Pons (tissue), 1 donor: ENCODE measurements at regions not wholly inside any gene's neighbourhood (a gene's known extent, or its start where the extent isn't known, plus 50 kb on each side); places are given as distances from the start of the nearest gene placed in this dataset.

ENCODE experiments used
- DNase-seq: peaks from one replicate; pipeline ENCODE4 v3.0.0-alpha.2; 2016; ENCODE audit warnings: low spot score

DNA sequence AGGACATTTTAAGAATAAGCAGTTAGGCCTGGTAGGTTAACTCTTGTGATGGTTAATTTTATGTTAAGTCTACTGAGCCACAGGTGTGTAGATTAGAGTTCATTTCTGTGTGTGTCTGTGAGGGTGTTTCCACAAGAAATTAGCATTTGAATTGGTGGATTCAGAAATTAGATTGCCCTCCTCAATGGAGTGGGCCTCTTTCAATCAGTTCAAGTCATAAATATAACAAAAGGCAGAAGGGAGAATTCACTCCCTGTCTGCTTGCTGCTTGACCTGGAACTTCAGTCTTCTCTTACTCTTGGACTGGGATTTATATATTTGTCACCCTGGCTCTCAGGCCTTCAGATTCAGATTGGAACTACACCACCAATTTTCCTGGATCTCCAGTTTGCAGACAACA lies 55.3 kb upstream of the POM121L12 start:
- DNase-seq = no peak

DNA sequence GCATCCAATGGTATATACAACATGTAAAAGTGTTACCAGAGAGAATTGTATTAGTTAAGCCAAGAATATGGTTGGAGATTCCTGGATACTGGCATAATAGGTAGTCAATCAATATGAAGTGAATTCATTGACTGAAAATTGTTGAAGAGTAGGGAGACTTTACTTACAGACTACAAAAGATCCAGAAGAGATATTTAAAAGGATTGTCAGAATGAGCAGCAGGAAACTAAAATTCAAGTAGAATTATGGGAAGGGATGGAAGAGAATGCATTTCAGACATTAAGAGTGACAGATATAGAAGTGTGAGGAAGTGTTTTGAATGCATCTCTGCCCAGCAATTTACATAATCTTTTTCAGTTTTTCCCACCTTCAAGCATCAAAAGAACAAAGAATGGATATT lies 62.3 kb upstream of the POM121L12 start:
- DNase-seq = no peak

DNA sequence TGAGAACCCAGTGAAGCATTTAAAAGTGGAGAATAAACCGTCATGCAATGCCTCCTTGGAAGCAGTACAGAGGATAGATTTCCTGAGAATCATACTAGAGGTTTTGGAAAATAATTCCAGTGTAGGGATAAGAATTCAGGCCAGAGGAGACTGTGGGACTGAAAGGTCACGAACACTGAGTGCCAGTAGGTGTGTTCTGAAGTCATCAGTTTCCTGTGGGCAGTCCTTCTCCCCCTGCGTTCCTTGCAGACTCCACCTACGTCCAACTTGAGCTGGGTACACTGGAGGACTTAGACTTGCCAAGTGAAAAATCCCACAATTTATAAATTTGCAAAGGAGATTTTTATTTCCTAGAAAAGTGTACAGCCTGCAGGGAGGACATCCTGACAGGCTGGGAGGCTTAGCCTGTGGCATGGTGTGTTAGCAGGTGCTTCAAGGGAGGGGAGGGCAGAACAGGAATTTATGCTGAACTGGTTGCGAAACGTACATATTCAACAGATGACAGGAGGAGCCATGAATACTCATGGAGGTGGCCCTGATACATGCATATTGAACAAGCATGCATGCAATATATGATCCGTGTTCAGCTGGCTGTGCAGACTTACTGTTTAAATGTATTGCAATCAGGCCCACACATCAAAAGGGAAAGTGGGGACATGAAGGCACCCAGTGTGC lies 72.9 kb upstream of the POM121L12 start:
- DNase-seq = no peak

DNA sequence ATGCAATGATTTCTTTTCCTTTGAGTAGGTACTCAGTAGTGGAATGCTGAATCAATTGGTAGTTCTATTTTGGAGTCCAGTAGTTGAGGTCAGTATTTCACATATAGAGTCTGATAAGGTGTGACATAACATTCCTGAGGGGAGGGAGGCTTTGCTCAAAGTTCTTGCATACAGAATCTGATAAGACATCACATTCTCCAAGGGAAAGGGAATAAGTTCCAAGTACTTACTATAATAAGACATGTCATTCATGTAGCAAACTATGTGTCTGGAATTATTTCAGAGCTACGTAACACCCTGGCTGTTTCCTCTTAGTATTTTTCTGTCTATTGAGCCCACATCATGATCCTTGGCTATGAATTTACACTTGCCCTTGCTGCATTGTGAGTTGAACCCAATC lies 74.3 kb upstream of the POM121L12 start:
- DNase-seq = no peak

DNA sequence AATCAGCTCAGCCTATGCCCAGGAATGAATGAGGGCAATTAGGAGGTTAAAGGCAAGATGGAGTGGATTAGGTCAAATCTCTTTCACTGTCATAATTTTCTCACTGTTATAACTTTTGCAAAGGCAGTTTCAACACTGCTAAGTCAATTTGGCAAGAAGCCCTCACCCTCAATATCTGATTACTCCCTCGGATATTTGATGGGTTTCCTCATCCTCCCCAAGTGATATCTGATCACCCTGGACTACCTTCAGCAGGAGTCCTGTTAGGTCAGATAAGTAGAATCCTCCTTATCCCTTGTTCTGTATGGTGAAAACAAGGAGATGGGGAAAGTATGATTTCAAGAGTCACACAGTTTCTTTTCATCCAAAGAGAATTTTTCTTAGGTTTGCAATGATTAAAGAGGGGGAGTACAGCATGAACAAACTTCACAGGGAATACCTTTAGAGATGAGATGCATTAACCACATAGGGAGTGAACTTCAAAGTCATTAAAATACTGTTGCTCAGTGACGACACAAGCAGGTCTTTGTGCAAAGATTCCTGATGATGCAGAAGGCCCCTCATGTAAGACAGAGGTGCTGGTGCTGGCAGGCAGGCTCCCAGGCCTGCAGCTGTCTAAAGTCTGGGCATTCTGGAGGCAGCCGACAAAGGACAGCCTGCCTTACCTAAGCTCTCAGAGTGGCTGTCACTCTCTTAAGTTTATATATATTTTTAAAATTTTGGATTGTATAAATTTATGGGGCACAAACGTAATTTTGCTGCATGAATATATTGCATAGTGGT lies 75.4 kb upstream of the POM121L12 start:
- no peak for DNase-seq

DNA sequence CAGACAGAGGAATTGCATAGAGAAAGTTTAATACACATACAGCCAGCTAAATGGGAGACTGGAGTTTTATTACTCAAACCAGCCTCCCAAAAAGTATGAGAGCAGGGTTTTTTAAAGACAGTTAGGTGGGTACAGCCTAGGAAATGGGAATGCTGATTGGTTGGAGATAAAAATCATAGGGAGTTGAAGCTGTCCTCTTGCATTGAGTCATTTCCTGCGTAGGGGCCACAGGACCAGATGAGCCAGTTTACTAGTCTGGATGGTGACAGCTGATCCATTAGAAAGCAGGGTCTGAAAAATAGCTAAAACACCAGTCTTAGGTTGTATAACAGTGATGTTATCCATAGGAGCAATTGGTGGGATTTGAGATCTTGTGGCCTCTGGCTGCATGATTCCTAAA lies 76.1 kb upstream of the POM121L12 start:
- no peak for DNase-seq

DNA sequence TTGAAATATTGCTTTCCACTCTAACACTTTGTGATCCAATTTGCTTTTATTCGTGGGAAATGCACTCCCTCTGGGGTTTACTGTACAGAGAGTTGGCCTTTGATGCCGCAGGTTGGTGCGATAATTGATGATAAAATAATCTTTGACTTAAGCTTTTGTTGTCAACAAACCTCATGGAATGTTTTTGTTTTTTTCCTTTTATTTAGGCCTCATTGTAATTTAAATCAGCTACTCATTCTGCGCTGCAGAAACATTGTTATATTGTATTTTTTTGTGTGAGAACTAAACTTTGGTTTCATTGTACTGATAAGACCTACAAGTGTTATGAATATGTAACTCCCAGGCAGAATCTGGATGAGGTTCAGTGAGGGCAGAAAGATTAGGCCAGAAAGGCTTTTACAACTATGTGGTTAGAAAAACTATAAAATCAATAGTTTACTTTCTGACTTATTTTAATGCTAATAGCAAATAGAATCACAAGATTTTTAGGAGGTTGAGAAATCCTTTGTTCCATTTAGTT lies 76.8 kb upstream of the POM121L12 start:
- no peak for DNase-seq

DNA sequence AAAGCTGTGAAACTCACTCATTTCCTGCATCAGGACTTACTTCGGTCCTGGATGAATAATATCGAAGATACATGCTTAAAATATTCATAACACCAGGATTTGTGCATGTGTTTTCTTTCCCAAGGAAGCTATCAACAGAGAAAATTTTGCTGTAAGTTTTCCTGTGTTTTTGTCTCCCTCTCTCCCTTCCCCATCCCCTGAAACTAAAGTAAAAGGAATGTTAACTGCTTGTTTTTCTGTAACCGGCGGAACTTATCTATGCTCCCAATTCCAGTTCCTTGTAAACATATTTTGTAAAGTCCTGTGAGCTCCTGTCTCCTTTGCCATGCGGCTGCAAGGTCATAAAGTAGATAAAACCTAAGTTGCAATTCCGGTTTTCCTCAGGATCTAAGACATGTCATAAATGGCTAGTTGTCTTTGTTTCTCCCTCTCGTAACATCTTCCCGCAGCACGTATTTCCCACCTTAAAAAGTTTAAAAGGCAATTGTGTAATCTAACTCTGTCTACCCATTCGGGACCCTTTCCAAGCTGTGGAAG lies 79.0 kb upstream of the POM121L12 start:
- DNase-seq = no peak

DNA sequence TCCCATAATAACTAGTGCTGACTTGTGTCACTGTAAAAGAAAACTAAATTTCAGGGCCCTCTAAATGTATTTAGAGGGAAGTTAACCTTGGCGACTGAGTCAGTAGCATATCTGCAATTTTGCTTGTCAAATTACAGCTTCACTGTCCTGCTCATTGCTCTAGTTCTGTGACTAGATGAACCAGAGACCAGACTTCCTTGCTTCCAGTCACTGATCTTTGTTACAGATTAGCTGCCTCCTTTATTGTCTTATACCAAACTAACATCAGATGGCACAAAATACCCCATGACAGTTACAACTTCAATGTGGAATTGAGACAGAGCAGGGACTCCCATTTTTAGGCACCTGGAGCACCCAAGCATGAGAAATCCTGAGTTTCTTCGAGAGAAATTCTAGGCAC lies 79.9 kb upstream of the POM121L12 start:
- DNase-seq = no peak

DNA sequence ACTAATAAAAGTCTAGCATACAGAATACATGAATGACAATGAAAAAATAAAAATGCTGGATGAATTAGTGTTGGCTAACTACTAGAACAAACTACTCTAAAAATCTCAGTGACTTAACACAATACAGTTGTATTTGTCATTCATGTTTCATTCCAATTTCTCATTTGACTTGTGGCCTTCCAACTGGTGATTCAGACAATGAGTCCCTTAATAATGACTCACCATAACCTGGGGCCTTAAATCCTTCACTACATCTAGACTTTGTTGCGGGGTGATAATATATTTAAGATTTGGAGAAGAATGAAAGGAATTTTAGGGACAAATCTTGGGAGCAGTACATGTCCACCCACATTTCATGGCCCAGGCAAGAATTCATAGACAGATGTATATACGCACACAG lies 90.5 kb upstream of the POM121L12 start:
- DNase-seq = no peak

DNA sequence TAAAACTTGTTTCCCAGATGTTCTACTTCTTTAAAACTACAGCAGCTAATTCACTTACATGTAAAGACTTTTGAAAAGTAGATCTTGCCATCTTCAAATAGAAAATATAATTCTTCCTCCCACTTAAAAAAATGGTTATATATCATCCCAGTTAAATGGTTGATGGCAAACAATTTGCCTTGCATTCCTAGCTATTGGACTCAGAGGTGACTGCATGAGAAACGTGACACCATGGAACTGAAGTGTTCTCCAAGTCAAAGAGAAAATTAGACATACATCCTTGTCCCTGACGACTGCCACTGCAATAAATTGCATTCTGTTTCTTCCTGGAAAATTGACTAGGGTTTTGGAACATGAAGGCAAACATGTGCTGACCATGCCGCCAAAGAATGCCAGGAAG lies 95.0 kb upstream of the POM121L12 start:
- no peak for DNase-seq

DNA sequence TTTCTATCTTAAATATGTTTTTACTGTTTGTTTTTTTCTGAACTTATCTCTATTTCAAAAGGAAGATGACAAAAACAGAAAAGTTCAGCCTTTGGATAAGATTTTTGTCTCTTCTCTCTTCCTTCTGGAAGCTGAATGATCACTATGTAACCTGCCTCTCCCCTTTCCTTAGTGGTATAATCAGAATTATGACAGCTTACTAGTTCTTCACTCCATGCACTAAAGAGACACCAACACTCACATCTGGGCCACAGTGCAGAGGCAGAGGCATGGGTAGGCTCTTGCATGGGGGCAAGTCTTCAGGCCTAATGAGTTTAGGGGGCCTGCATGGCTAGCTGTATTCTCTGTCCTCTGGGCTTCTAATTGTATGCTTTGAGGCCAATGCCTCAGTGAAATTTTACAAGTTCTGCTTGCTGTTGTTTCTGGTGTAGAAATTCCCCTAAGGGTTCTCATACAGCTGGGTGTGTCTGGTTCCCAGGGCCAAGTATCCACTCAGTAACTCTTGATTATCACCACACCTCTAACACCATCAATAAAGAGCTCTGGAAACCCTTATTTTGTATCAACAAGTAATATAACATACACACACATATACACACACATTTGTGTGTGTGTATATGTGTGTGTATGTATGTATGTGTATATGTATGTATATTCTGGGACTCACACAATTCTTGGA lies 96.8 kb upstream of the POM121L12 start:
- DNase-seq = no peak

DNA sequence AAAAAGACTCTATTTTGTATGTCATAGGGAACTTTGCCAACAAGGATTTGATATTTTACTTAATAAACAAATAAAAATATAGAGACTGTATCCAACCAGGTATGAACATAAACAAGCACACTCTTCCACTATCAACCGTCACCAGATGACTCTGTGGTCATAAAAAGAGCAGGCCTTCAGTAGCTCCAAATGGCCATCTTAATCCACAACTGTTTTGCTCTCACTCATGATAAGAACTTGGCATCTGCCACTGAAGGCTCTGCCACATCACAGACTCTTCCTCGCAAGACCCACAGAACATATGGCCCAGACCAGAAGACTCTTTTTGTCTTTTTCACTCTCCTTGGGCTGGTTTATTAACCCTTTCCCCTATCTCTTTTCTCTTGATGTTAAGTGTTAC lies 98.7 kb upstream of the POM121L12 start:
- DNase-seq = no peak

DNA sequence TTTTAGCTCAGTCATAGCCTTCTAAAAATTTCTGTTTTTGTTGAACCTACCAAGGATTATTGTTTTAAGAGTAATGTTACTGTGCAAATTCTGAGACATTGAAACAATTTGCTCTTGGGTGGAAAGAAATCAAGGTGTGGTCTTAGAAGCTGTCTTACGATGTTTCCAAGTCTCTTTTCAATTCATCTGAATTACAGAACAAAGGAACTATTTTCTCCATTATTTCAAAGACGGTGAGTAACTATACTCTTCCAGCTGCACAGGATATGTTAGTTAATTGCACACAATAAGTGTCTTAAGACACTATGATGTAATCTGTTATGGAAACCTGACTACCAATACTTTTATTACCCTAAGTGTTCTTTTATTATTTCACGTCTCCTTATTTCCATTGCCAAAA lies 106.8 kb upstream of the POM121L12 start:
- no peak for DNase-seq

DNA sequence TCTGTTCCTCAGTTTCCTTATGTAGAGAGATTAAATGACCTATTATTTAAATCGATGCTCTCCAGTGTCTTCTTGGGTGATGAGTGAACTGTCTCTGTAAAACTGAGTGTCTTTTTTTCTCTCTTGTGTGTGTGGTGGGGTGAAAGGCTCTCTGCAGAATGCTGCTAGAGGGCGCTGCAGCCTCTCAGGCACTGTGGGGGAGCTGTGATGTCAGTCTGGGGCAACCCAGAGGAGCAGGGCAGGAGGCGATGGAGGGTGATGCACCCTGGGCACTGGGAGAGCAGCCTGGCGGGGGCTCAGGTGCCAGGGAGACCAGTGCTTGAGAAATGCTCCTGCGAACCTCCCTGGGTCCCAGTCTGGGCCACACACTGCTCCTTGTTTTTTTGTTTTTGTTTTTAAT lies 110.1 kb upstream of the POM121L12 start:
- DNase-seq = no peak

DNA sequence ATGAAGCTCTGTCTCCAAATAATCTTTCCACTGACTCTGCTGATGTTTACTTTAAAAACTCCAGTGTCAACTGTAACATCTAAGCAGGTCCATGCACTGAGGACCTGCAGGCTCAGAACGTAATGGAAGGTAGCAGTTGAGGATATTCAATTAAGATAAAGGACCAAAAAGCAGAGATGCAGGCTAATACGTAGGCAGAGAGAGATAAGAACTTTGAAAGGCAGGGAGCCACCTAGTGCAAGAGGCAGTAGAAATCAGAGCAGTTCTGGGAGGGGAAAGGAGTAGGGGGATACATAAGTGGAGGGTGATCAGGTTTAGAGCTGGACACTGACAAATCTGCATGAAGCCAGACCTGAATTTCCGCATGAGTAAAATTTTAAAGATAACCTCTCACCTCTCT lies 114.5 kb upstream of the POM121L12 start:
- DNase-seq = no peak

DNA sequence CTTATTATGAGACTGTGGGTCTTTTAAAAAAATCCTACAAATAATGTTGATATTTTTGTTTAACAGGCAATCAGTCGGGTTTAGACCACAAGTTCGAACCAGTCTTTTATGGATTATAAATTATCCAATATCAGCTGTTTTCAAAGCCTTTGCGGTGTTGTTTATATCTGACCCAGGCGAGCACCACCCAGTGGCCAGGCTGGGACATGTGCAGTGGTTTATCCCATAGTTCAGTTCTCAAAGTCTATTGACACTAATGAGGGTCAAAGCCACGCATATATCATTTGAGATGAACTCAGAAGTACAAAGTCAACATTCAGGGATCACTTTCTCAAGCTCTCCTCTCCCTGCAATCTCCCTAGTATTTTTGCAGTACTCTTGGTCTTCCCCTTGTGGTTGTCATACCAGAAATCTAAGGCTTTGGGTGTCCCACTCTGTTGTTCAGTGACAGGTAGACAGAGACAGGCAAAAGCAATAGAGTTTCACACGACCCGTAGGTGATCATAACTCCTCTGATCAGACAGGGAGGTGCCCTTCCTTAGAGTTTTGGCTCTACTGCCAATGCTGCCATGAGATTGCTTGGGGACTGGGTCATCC lies 117.4 kb upstream of the POM121L12 start:
- DNase-seq = no peak

DNA sequence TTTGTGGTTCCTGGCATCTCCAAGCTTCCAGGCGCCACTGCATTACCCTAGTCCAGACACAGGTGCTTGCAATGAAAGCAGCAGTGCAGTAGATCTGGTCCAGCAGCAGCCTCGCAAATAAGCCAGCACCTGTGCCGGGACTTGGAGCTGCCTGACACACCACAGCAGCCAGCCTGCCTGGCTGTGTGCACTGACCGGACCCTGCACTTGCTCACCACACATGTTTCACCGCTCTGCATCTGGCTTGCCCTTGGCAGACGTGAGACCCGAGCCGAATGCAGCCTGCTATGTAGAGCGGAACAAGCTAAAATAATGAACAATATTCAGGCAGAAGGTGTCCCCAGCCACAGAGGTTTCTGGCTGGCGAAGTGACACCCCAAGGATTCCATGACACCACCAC lies 123.6 kb upstream of the POM121L12 start:
- DNase-seq = no peak

DNA sequence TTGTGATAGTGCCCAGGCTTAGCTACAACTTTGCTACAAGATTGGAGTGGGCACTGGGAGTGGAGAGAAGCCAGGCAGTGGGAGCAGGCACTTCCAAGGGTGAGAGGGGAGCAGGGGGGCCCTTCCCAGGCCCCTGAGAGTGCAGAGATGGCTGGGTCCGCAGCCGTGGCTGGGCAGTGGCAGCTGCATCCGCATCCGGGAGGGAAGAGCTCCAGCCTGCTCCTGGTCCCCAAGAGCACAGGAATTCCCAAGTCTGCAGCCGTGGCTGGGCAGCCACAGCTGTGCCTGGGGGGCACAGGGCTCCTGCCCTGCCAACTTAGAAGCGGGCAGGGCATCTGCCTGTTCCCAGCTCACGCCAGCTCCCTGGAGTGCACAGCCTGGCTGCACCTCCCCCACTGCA lies 124.1 kb upstream of the POM121L12 start:
- no peak for DNase-seq

DNA sequence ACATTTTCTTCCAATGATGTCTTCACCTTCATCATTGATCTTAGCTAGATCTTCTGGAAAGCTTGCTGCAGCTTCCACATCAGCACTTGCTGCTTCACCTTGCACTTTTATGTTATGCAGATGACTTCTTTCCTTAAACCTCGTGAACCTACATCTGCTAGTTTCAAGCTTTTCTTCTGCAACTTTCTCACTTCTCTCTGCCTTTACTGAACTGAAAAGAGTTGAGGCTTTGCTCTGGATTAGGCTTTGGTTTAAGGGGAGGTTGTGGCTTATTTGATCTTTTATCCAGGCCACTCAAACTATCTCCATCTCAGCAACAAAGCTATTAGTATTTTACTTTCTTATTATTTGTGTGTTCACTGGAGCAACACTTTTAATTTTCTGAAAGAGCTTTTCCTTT lies 125.5 kb upstream of the POM121L12 start:
- DNase-seq = no peak

DNA sequence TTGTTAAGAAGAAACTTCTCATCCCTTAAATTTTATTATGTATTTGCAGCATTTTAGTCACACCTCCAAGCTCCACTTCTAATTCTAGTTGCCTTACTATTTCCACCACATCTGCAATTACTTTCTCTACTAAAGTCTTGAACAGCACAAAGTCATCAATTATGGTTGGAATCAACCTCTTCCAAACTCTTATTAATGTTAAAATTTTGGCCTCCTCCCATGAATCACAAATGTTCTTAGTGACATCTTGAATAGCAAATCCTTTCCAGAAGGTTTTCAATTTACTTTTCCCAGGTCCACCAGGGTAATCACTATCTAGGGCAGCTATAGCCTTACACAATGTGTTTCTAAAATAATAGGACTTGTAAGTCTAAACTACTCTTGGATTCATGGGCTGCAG lies 126.3 kb upstream of the POM121L12 start:
- DNase-seq = no peak

DNA sequence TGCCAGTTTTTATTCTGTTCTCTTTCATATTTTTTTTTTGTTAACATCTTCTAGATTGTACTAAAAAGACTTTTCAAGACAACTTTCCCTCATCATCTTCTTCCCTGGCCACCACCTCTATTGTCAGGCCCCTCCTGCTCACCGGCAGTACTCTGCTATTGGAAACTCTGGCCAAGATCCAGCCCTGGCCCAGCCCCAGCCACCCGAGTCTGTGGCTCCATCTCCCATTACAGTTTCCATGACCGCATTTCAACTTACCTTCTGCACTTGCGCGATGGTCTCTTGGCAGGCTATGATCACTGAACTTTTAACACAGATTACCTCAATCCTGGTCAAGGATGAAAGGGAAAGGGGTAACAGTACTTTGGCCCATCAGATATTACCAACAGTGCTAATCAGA lies 137.7 kb upstream of the POM121L12 start:
- DNase-seq = no peak
